ENCODE measurements at regions not wholly inside any gene's neighbourhood (a gene's known extent, or its start where the extent isn't known, plus 50 kb on each side); places are given as distances from the start of the nearest gene placed in this dataset.

DNA sequence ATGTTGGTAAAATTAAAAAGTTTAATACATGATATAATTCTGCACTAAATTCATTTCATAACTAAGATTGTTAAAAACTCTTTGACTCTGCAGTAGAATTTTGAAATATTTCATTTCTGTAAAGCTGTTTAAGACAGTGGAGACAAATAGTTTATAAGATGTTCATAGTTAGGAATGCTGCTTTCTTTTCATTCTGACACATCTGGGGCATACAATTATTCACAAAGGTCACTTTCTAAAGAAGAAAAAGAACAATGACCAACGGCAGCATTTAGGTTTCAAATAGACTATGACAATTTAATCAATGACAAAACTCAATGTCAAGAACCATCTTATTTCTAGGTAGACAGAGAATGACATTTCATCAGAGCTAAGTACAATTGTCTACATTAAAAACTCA lies 1422.1 kb downstream of the PCDH9 start:
- no peaks in the 10 kb centered on the region for H3K79me2 ChIP-seq (ENCODE audit: insufficient read depth, low read length)
- H3K14ac ChIP-seq (ENCODE audit: insufficient read depth, low read length) = no peak overlapping the region
- H3K27me3 Mint-ChIP-seq (ENCODE audit: low read depth) = no peaks in the 10 kb centered on the region
- peaks cover 0 to 5% (median 0%) of the 10 kb centered on the region in 3 experiments; a peak in 2 of 7 replicates for H3K36me3 Mint-ChIP-seq (ENCODE audit: insufficient read depth in 1 of 3, low read depth in 3 of 3)
- H3K23ac ChIP-seq (ENCODE audit: insufficient read length, low read depth, low read length) = no peak overlapping the region
- H4K5ac ChIP-seq (ENCODE audit: insufficient read length, low read depth, low read length) = no peak overlapping the region
- no peak overlapping the region for H2BK15ac ChIP-seq (ENCODE audit: low read depth, low read length)
- no peak for TF ChIP-seq CTCF (conservative IDR thresholded peaks at IDR 0.05)
- H3K4me1 Mint-ChIP-seq = 0 out of 4 replicates have a peak, but pooled peaks cover 0 to 2% of the 10 kb centered on the region in 2 experiments
- no peak overlapping the region for H2BK12ac ChIP-seq (ENCODE audit: insufficient read length, low read depth, low read length)
- no CpG with 5 or more reads among the region's 1 CpG for WGBS (ENCODE audit: extremely low coverage, insufficient read length, low lambda C conversion rate)
- H2BK5ac ChIP-seq (ENCODE audit: insufficient read length, low read length) = no peak overlapping the region
- H2BK120ac ChIP-seq (ENCODE audit: low read depth, low read length, poor library complexity, severe bottlenecking) = no peak overlapping the region
- H4K20me1 ChIP-seq (ENCODE audit: control insufficient read depth, insufficient read depth, insufficient read length) = no peaks in the 10 kb centered on the region
- no peak overlapping the region for H3K56ac ChIP-seq (ENCODE audit: insufficient read length, low read depth, low read length)
- H3K9me3 Mint-ChIP-seq = peaks cover 5 to 7% of the 10 kb centered on the region in 2 experiments; a peak in 3 of 5 replicates
- no peak overlapping the region for H3K4me2 ChIP-seq (ENCODE audit: insufficient read depth, insufficient read length, low read length)
- no peak overlapping the region for H3K4me3 Mint-ChIP-seq
- H4K8ac ChIP-seq (replicated peaks; ENCODE audit: insufficient read length, low read depth, low read length) = no peak overlapping the region
- H2BK20ac ChIP-seq (ENCODE audit: low read depth, low read length, poor library complexity, severe bottlenecking) = no peak overlapping the region
- H3K9ac ChIP-seq (ENCODE audit: extremely low read depth, insufficient read length, low read length) = no peak overlapping the region
- no peak overlapping the region for H4K91ac ChIP-seq (ENCODE audit: insufficient read length, low read depth, low read length)
- no peak overlapping the region for H3T11ph ChIP-seq (ENCODE audit: low read length)
- no peaks in the 10 kb centered on the region for H3K23me2 ChIP-seq (ENCODE audit: insufficient read length, low read depth, low read length, poor library complexity, severe bottlenecking)
- H3K79me1 ChIP-seq (ENCODE audit: insufficient read depth, low read depth, low read length, poor library complexity, severe bottlenecking) = no peaks in the 10 kb centered on the region
- H3K18ac ChIP-seq (ENCODE audit: insufficient read length, low read depth, low read length) = no peak overlapping the region
- no peak overlapping the region for H2AK5ac ChIP-seq (ENCODE audit: insufficient read length, low read length)
- H3K4ac ChIP-seq (ENCODE audit: low read depth, low read length) = no peak overlapping the region
- no peaks in the 10 kb centered on the region for H3K9me3 ChIP-seq (ENCODE audit: control insufficient read depth, low read depth, low read length)
- H3K27me3 ChIP-seq (ENCODE audit: insufficient read depth, low read length) = no peaks in the 10 kb centered on the region
- H3K27ac Mint-ChIP-seq = no peak overlapping the region
- H2AFZ ChIP-seq (ENCODE audit: low read length) = no peak overlapping the region
- no peak overlapping the region for H3K27ac ChIP-seq (ENCODE audit: insufficient read length, low read depth, low read length)
- DNase-seq = no peak
- no peaks in the 10 kb centered on the region for H3K4me1 ChIP-seq (ENCODE audit: insufficient read depth, low read length)
